Occipital lobe (tissue), 1 donor: ENCODE measurements at regions not wholly inside any gene's neighbourhood (a gene's known extent, or its start where the extent isn't known, plus 50 kb on each side); places are given as distances from the start of the nearest gene placed in this dataset.
"Not testable (repeated sequence)": the region's sequence is repeated elsewhere in the genome, so short reads cannot be mapped to it uniquely, and the experiment has no call there.

Source experiments
- DNase-seq: peaks from one replicate; lab custom pipeline; 2025; lab: John Stamatoyannopoulos, UW

DNA sequence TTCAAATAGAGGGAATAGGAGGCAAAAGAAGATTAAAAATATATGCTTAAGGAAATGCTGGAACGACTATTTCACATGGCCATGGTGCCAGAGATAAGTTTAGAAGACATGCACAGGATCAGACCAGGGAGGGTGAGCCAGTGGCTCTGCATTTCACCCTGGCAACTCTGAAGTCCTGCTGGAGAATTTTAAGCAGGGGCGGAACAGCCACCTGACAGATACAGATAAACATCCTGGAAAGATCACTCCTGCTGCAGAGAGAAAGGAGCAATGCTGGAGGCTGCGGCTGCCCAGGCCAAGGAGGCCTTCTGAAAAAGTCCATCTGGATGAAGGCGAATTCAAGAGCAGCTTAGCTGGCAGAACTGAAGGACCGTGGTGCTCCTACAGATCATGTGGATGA, 755.9 kb downstream of the RNF144A start:
- no peak for DNase-seq

DNA sequence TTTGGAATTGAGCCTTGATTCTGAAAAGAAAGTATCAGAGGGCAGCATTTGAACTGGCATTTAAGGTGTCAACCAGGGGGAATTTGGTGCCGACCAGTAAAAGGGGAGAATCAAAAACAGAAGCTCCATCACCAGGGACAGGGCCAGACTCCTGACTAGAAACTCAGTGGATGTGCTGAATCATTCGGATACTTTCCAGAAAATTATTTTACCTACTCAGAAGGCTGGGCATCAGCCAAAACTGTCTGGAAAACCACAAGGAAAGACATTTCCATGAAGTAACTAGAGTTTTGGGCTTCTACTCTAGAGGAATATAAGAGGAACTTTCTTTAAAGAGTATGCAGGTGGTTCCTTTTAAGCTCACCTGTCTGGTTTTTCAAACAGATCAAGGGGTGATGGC, 756.6 kb downstream of the RNF144A start:
- no peak for DNase-seq

DNA sequence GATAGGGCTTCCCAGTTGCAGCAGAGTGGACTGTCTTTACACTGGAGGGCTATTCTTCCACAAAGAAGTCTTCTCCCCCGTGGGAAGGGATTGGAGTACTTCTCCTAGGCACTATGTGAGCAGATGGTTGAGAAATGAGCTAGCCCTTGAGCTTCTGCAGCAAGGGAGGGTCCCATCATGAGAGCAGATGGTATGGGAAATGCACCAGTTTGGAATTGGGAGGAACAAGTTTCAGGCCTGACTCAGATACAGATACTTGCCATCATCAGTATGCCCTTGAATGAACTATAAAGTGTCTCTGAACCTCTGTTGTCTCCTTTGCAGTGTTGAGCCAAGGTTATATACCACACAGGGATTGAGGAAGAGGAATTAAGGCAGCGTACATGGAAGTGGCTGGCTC, 757.4 kb downstream of the RNF144A start:
- no peak for DNase-seq

DNA sequence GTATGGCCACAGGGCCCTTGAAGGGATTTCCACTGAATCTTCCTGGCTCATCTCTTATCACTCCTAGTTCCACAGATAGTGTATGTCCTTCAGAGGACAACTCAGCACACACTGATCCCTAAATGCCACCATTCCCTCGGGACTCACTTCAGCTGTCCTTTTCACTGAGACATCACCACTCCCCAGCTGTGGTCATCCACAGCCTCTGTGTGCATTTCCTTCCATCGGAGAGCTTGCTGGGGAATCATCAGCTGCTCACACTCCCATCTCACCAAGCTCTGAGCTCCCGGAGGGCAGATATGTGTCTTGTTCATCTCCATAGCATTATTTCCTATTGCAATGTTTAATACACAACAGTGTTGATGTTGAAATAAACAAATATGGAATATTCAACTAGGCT, 759.5 kb downstream of the RNF144A start:
- no peak for DNase-seq

DNA sequence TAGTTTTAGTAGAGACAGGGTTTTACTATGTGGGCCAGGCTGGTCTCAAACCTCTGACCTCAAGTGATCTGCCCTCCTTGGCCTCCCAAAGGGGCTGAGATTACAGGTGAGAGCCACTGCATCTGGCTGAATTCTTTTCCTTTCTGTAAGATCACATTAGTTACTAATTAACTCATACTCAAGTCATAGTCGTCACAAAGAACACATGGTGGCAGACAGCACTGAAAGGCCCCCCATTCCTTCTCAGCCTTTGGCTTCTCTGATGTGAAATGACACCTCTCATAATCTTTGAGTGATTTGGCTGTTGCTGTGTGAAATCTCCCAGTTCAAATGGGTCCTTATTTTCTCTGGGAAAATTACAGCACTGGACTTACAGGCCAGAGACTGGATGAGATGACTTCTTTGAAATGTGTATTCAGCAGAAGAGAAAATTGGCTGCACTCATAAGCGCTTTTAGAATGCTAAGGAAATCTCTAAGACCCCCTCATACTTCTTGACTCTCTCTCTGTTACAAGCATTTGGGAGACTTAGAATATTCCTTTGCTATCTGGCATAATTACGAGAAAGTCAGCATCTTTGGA, 764.8 kb downstream of the RNF144A start:
- no peak for DNase-seq

DNA sequence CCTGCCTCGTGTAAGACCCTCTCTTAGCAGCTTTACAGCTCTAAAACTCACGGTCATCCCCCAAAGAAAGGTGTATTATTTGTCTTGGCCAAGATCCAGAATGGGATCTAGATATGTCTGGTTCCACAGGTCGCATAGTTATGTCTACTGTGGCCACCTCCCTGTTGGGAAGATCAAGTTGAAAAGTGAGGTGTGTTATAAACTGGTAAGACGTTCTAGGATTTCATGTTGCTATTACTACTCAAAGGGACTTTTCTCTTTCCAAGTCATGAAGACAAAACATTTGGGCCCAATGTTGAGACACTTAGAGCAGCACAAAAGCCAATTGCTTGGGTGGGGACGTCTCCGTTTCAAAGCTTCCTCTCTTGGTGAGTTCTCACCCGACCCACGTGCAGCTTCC, 766.0 kb downstream of the RNF144A start:
- DNase-seq = no peak

DNA sequence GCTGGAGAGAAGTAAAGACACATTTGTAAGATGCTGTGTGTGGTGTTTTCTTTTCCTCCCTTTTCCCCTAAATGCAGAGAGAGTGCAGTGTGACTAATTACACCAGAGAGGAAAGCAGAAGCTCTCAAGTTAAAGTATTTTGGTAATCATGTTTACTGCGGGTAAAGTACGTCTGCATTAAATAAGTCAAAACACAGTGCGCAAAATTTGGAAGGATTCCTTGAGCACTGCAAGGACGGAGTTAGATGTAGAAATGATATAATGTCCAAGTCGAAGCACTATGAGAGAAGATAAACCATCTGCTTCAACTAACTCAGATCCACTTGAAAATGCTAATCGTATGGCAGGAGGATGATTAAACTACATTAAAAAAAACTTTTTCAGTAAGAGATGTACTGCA, 766.5 kb downstream of the RNF144A start:
- DNase-seq = no peak

DNA sequence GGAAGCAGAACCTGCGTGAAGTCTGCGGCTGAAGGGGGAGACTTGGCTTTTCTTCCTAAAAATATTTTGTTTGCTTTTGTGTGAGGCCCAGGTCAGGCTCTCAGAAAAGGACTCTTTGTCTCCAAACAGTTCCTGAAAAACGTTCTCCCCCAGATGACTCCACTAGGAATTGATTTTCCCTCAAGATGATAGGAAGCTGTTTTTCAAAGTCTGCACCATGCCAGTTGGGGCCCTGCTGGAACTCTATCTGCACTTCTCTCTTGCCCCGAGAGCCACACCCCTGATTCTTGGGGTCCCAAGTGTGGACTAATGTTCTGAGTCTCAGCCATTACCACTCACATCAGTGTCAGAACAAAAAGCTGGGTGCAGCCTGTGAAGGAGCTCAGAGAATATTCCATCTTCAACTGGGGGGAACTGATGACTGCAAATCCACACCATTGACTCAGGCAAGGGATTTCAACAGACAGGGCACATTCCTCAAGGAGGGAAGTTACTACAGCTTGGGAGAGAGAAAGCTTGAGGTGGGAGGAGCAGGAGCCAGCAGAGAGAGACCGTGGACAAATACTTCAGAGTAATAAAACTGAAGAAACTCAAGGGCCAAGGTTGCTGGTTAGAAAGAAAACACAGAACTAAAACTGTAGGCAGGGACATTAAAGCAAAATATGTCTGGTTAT, 768.3 kb downstream of the RNF144A start:
- DNase-seq = no peak

DNA sequence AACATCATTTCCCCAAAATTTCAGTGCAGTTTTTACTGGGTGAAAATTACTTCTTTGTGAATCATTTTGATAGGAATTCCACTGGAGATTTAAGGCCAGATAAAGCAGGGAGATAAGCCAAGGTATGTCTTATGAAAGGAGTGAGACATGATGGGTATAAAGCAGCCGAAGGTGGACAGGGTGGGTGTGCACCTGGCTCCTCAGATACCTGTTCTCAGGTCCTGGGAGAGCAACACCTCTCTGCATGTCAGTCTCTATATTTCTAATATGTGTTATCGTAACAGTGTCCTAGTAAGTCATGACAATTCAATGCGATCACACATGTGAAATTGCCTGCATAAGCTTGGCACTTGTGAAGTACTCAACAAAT, 768.8 kb downstream of the RNF144A start:
- DNase-seq = no peak

DNA sequence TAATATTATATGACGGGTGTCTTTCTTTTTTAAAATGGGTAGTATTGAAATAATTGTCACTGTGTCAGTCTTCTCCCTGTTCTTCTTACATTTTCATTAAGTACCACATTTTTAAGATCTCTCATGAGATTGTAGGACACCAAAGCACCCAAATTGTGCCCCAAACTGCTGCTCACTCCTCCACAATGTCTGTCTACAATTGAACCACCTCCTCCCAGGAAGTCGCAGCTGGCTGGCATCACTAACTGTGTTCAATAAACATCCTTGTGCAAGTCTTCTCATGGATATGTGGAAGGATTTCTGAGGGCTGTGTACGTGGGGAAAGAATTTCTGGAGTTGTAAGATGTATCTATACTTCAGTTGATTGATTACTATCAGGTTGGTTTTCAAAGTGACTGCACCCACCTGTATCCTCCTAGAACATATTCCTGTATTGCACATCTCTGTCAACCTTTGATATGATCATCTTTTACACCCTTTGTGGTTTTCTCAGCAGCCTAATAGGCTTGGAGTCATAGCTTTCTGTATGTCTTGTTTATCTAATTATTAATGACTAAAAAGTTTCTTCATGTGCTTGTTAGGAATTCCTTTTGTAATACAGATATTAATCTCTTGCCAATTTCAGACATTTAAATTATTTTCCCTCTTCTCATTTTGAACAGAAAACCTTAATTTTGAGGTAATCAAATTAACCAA, 774.9 kb downstream of the RNF144A start:
- no peak for DNase-seq

DNA sequence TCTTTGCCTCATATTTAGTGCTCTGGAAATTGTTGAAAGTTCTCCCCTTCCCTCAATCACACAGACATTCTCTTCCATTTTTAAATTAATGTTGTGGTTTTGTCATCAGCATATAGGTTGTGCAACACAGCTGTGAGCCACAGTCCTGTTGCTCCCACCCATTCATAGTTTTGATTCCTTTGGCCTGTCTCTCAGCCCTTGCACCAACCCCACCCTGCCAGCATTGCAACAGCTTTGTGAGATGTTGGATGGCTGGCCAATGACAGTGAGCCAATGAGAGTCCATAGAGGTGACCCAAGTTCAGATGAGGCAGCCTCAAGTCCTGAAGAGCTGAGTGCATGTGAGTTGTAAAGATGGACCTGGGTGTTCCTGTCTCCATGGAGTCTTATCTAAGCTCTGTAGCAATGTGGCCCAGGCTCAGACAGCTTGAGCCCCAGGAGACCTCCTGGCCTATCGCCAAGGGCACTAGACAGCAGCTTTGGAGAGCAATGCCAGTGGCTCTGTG, 775.5 kb downstream of the RNF144A start:
- no peak for DNase-seq

DNA sequence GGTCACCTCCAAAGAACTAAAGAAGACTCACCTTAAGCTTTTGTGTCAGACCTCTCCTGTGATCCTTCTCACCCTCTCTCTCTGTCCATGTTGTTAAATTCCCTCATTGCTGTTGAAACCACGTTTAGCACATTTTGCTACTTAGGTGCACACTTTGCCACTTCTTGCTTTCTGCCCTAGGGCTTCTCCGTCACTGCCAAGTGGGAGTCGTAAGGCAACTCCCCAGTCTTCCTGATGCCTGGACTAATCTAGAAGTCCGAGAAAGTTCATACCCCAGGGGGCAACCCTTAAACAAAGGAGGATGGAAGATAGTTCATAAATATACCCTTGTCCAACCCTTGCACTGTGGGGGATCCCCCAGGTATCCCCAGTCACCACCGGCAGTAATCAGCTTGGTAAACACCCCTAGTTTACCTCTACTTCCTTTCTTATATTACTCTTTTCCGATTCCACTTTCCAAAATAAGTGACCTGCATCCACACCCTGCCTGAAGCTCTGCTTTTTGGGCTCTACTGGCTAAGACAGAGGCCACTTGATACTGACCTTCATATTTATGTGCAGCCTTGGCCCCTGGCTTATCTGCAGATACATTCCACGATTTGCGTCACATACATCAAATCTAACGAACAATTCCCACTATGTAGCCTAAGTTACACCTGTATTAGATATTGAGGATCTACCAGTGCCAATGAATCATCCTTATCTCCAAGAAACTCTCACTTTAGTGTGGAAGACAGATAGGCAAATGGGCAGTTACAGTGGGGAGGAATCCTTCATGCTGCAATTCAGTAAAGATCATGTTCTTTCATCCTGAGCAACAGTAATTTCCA, 776.2 kb downstream of the RNF144A start:
- no peak for DNase-seq

DNA sequence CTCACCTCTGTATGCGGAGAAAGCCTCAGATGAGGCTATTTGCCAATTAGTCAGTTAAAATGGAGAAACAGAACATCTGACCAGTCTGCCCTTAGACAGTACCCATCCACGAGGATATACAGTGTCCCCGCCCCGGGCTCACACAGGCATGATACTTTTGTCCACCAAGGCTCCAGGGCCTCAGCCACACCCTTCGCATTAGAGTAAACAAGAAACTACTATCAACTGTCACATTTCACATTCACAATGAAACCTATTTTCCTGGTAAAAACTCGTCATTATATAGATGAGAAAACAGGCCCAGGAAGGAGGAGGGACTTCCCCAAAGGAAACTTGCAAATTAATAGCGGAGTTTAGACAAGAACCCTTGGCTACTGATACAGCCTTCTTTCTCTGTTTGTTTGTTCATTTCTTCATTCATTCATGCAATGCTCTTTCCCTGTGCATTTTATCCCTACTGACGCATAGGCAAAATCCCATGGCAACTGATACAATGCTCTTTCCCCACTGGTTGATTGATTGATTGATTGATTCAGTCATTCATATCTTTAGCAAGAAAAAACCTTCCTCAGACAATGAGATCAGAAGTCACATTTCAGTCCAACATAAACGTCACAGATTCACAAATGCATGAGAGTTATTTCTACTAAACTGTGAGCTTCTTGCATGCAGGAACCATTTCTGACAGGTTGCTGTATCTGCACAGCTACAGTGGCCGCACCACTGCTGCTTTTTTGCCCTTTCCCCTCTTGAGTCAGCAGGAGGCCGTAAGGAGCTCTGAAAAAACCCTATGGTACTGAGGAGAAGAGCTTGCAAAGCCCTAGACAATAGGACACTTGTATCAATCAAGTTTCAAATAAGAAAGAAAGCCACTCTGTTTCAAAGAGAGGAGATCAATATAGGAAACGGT, 777.1 kb downstream of the RNF144A start:
- no peak for DNase-seq

DNA sequence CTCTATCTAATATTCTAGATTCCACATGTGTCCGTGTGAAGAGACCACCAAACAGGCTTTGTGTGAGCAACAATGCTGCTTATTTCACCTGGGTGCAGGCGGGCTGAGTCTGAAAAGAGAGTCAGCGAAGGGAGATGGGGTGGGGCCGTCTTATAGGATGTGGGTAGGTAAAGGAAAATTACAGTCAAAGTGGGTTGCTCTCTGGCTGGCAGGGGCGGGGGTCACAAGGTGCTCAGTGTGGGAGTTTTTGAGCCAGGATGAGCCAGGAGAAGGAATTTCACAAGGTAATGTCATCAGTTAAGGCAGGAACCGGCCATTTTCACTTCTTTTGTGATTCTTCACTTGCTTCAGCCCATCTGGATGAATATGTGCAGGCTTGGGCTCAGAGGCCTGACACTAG, 779.3 kb downstream of the RNF144A start:
- DNase-seq = not testable (repeated sequence)

DNA sequence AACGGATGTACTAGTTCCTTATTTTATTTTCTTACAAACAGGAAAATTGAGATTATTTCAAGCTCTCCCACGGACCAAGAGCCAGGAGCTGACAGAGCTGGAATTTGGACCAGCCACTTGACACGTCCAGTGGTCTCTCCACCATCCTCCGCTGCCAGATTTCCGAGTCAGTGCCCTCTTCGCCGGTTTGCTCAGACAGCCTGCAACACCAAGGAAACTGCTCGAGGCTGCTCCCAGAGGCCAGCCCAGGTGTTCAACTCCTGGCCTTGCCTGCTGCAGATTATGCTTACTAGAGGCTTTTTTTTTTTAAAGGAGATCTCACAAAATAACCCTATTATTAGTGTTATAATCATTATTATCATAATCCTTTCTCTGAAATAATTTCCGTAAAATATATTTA, 779.8 kb downstream of the RNF144A start:
- no peak for DNase-seq

DNA sequence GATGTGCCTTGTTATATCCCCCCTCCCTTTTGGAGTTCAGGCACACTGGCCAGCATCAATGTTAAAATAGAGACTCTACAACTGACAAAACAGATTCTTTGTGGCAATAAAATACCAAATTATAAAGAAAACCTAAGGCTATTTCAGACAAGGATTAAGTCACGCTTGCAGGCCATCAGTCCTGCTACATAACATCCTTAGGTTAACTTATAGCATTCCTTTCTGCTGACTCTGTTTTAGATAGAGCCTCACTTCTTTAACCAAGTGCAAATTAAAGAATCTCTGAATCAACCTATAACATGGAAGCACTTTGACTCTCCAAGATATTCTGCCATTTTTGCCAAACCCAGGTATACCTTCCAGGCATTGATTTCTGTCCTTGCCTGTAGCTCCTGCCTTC, 784.6 kb downstream of the RNF144A start:
- DNase-seq = no peak

DNA sequence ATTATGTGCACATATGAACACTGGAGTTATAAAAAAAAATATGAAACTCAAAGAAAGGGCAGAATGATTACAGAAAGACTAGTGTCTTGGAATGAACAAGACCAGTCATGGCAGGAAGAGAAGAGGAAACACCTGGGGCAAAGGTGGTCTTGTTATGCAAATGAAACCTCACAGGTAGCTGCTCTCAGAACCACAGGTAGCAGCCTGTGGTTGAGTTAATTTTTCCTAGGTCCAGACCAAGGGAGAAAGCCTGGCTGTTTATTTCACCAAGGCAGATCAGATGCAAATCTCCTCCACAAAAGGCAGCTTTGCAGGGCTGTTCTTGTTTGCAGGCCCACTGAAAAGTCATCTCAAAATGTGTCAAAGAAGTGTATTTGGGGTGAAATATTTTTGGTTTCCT, 785.8 kb downstream of the RNF144A start:
- no peak for DNase-seq

DNA sequence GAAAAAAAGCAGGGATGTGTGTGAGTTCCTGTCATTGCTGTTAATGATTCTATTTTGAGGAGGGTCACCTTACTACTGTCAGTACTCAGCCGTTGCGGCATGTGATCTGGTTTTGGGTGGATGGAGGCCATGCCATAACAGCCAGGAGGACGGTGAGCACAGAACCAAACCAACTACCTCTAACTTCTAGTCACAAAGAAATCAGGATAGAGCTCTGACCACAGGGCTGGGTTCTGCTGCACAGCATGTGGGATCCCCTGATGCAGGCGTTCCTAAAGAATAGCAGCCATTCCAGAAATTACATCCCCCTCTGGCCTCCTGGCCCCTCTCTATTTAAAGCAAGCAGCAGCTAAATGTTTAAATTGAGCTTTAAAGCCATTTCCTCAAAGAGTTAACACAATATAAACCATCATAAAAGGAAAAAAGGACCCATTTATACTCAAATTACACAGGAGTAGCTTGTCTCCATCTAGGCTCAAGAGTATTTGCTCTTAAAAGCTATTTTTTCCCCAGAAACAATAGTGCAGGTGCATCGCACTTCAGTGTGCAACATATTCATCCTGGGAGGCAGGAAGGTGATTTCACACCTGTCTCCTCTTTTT, 786.4 kb downstream of the RNF144A start:
- DNase-seq = no peak

DNA sequence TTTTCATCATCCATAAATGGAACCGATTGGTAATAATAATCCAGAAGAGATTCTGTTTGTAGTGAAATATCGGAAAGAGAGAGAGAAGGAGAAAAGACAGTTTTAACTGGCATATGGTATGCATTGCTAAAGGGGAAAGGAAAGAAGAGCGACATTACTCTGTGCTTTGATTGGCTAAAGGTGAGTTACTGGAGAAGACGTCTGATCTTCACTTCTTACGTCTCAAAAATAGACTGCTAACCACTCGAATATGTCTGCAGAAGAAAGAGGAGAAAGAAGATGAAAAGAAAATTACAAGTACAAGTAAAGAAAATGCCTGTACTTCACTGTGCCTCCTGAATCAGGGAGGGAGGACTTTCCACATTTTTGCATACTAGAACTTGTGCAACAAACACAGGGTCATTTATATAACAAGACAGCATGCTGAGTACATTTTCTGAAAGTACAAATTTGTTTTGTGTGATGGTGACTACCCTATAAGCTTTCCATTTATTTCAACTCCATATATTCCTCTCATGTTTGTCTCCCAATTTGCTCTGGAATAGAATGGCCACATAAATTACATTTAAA, 787.2 kb downstream of the RNF144A start:
- no peak for DNase-seq

DNA sequence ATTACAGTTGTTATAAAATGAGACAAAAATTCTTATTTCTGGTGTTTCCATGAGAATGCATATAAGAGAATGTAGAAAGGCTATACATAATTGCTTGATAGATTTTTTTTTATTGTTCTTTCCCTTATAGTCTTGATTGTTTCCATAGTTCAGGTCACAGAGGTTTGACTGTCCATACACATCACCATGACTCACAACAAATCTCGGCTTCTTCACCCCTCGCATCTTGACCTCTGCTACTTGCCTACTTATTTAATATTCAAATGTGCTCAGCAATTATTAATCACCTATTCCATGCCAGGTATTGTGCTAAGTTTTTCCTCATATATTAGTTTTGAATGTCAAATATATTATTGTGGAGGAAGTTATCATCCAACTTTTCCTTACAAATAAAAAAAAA, 789.6 kb downstream of the RNF144A start:
- no peak for DNase-seq
